ENCODE measurements at regions not wholly inside any gene's neighbourhood (a gene's known extent, or its start where the extent isn't known, plus 50 kb on each side); places are given as distances from the start of the nearest gene placed in this dataset.

- TF ChIP-seq ZBTB7A (CRISPR knock-in tag; IDR thresholded peaks at IDR 0.05) (no peak), ZZZ3 (CRISPR knock-in tag; IDR thresholded peaks at IDR 0.05; ENCODE audit: borderline replicate concordance) (no peak), ZNF530 (CRISPR knock-in tag; IDR thresholded peaks at IDR 0.05; ENCODE audit: low read depth) (no peak), E2F1 (CRISPR knock-in tag; IDR thresholded peaks at IDR 0.05) (no peak), NFYB (CRISPR knock-in tag; IDR thresholded peaks at IDR 0.05) (no peak), MIXL1 (CRISPR knock-in tag; IDR thresholded peaks at IDR 0.05) (no peak)
Measured at GRCh38 chr5:120152931-120153330, 311.2 kb upstream of the PRR16 start.

Measured in HepG2 (cell line).